Endothelial cell of umbilical vein (primary cell): ENCODE measurements at regions not wholly inside any gene's neighbourhood (a gene's known extent, or its start where the extent isn't known, plus 50 kb on each side); places are given as distances from the start of the nearest gene placed in this dataset.

Experiments
- BruUV-seq: library from RNA; stranded (reverse); fragments of 400-500 nt; replicated peaks from 2 replicates; lab custom pipeline; 2021; lab: Mats Ljungman, UMichigan
- CTCF ChIA-PET: fragments of 300-600, 350-600 bp; sonication (Branson Sonifier 250); formaldehyde crosslinking; loops from one replicate; lab custom pipeline; 2021; ENCODE audit warnings: antibody characterized with exemption, inconsistent platforms; lab: Charles Lee
- POLR2A ChIA-PET: fragments of 300-600, 350-600 bp; sonication (Branson Sonifier 250); formaldehyde crosslinking; loops from one replicate; lab custom pipeline; 2021; ENCODE audit warnings: antibody characterized with exemption, inconsistent platforms; lab: Charles Lee
- DNase-seq: peaks from one replicate; pipeline ENCODE4 v3.0.0-alpha.2; 2011; ENCODE audit warnings: low read depth, low spot score
- FAIRE-seq: peaks from 2 replicates; lab custom pipeline; 2011; peaks lifted over from hg19 to GRCh38; lab: Jason Lieb, UNC
- H2AFZ ChIP-seq: 2 replicates; pipeline ENCODE4 v1.6.0; 2012; ENCODE audit warnings: low read depth, low read length, control low read depth, inconsistent platforms
- H3K27ac ChIP-seq: 2 replicates; pipeline ENCODE4 v1.5.1; 2011; ENCODE audit warnings: low read depth, mild to moderate bottlenecking, control low read depth, low read length, moderate library complexity; ENCODE audit not compliant: insufficient read depth
- H3K27me3 ChIP-seq, 2 experiments: 2 replicates each; pipeline versions ENCODE4 v1.6.0 to v1.6.1; 2011; ENCODE audit warnings: low read length in 2 of 2, mixed read lengths in 1 of 2; ENCODE audit not compliant: control insufficient read depth in 2 of 2, insufficient read depth in 2 of 2
- H3K36me3 ChIP-seq, 2 experiments: 2 replicates in 1 of 2; 3 replicates in 1 of 2; pipeline ENCODE4 v1.5.1; 2011; ENCODE audit warnings: low read length in 2 of 2, mild to moderate bottlenecking in 1 of 2, moderate library complexity in 1 of 2; ENCODE audit not compliant: control insufficient read depth in 2 of 2, insufficient read depth in 2 of 2; ENCODE audit errors: extremely low read depth in 1 of 2
- H3K4me1 ChIP-seq: 3 replicates; pipeline ENCODE4 v1.5.1; 2011; ENCODE audit warnings: mild to moderate bottlenecking, low read length; ENCODE audit not compliant: control insufficient read depth, insufficient read depth; ENCODE audit errors: extremely low read depth
- H3K4me2 ChIP-seq: 2 replicates; pipeline ENCODE4 v1.6.1; 2011; ENCODE audit warnings: low read length, control low read depth, mixed read lengths; ENCODE audit not compliant: insufficient read depth
- H3K4me3 ChIP-seq, 3 experiments: fragments of 200-600 bp in 1 of 3; sonication (generic), shearing (Covaris generic) in 1 of 3; replicated peaks in 1 of 3; 2 replicates each; pipeline ENCODE4 v1.5.1; 2011 to 2016; ENCODE audit warnings: control low read depth in 3 of 3, low read length in 3 of 3, mild to moderate bottlenecking in 2 of 3, inconsistent platforms in 1 of 3, low read depth in 1 of 3, moderate library complexity in 1 of 3; ENCODE audit not compliant: insufficient read depth in 1 of 3
- H3K79me2 ChIP-seq: 2 replicates; pipeline ENCODE4 v1.6.0; 2012; ENCODE audit warnings: low read length, inconsistent platforms; ENCODE audit not compliant: control insufficient read depth, insufficient read depth
- H3K9ac ChIP-seq: replicated peaks from 2 replicates; pipeline ENCODE3; 2011; ENCODE audit warnings: low read length, control low read depth; ENCODE audit not compliant: insufficient read depth; ENCODE audit errors: extremely low read depth
- H3K9me1 ChIP-seq: replicated peaks from 3 replicates; pipeline ENCODE4 v1.6.0; 2011; ENCODE audit warnings: mild to moderate bottlenecking, low read length; ENCODE audit not compliant: control insufficient read depth, insufficient read depth; ENCODE audit errors: extremely low read depth
- H3K9me3 ChIP-seq: replicated peaks from 2 replicates; pipeline ENCODE4 v1.5.1; 2012; ENCODE audit warnings: low read length, inconsistent platforms; ENCODE audit not compliant: control insufficient read depth, insufficient read depth
- H4K20me1 ChIP-seq: replicated peaks from 2 replicates; pipeline ENCODE3; 2011; ENCODE audit warnings: mild to moderate bottlenecking, low read length; ENCODE audit not compliant: control insufficient read depth, insufficient read depth; ENCODE audit errors: extremely low read depth
- CTCF ChIP-seq, 2 donors: IDR thresholded peaks; 1 replicate in 1 of 2; 2 replicates in 1 of 2; pipeline ENCODE4 v1.5.1; 2011; ENCODE audit warnings: low read length in 2 of 2, mild to moderate bottlenecking in 2 of 2, moderate library complexity in 2 of 2, control low read depth in 1 of 2, inconsistent platforms in 1 of 2, low read depth in 1 of 2; ENCODE audit not compliant: insufficient read depth in 1 of 2; ENCODE audit errors: extremely low read depth in 1 of 2
- EZH2 ChIP-seq: IDR thresholded peaks from 2 replicates; pipeline ENCODE4 v1.6.1; 2012; ENCODE audit warnings: borderline replicate concordance, low read depth, mild to moderate bottlenecking, moderate library complexity, low read length, inconsistent platforms; ENCODE audit not compliant: severe bottlenecking
- FOS ChIP-seq: IDR thresholded peaks from 2 replicates; pipeline ENCODE4 v1.6.1; 2011; ENCODE audit warnings: mild to moderate bottlenecking, low read length, moderate library complexity, borderline replicate concordance; ENCODE audit not compliant: insufficient read depth
- GATA2 ChIP-seq: IDR thresholded peaks from 2 replicates; pipeline ENCODE4 v1.7.0; 2011; ENCODE audit warnings: low read depth, mild to moderate bottlenecking, moderate library complexity, mixed read lengths, low read length; ENCODE audit not compliant: insufficient read length, insufficient read depth
- JUN ChIP-seq: IDR thresholded peaks from 2 replicates; pipeline ENCODE4 v1.6.1; 2011; ENCODE audit warnings: borderline replicate concordance, low read depth; ENCODE audit not compliant: insufficient read length, insufficient read depth
- MAX ChIP-seq: IDR thresholded peaks from 2 replicates; pipeline ENCODE4 v1.6.1; 2011; ENCODE audit not compliant: insufficient read depth, insufficient read length
- MYC ChIP-seq: IDR thresholded peaks from one replicate; pipeline ENCODE4 v1.6.1; 2011; ENCODE audit warnings: mild to moderate bottlenecking, low read depth, low read length
- POLR2A ChIP-seq: IDR thresholded peaks from 2 replicates; pipeline ENCODE4 v1.6.1; 2012; ENCODE audit warnings: low read depth, mild to moderate bottlenecking, control low read depth, low read length
- POLR2AphosphoS5 ChIP-seq: IDR thresholded peaks from 2 replicates; pipeline ENCODE4 v1.6.1; 2012; ENCODE audit warnings: low read depth, mild to moderate bottlenecking, control low read depth, low read length, moderate library complexity; ENCODE audit not compliant: insufficient read depth
- dilution Hi-C: fragments of 300-500 bp; cut with MboI; formaldehyde crosslinking; loops from one replicate; pipeline ENCODE4 v1.15.0; 2019; ENCODE audit warnings: low sequenced_read_pairs; ENCODE audit not compliant: extremely low pct_ligation_motif_present
- intact Hi-C: fragments of 100-400 bp; cut with micrococcal nuclease; formaldehyde crosslinking; loops from one replicate; pipeline ENCODE4 v1.10.0; 2022

- no peak for DNase-seq
- no peak for FAIRE-seq
- Histone ChIP-seq H3K9me1 (no peaks in the 10 kb centered on the region), H4K20me1 (no peaks in the 10 kb centered on the region), H3K79me2 (no peaks in the 10 kb centered on the region), H3K27me3 (no peaks in the 10 kb centered on the region), H3K4me2 (no peak overlapping the region), H3K4me1 (no peaks in the 10 kb centered on the region), H3K9me3 (no peaks in the 10 kb centered on the region), H3K9ac (no peak overlapping the region), H2AFZ (no peak overlapping the region), H3K27ac (no peak overlapping the region), H3K36me3 (no peaks in the 10 kb centered on the region), H3K4me3 (no peak overlapping the region)
- ChIA-PET CTCF (no interaction called here), POLR2A (no interaction called here)
- TF ChIP-seq POLR2AphosphoS5 (no peak), MAX (no peak), EZH2 (no peak), CTCF (IDR thresholded peaks at IDR 0.05; ENCODE audit: extremely low read depth in 1 of 2, insufficient read depth in 1 of 2, low read depth in 1 of 2, low read length in 2 of 2) (no peak), JUN (no peak), POLR2A (no peak), GATA2 (no peak), FOS (no peak), MYC (no peak)
- intact Hi-C loops (no loop called here), dilution Hi-C loops (no loop called here)
- BruUV-seq = no TSS peak
Measured at GRCh38 chr12:29843036-29843435, 59.3 kb upstream of the TMTC1 start.
